LoVo (cell line): ENCODE measurements at regions not wholly inside any gene's neighbourhood (a gene's known extent, or its start where the extent isn't known, plus 50 kb on each side); places are given as distances from the start of the nearest gene placed in this dataset.
"Not testable (repeated sequence)": the region's sequence is repeated elsewhere in the genome, so short reads cannot be mapped to it uniquely, and the experiment has no call there.

Experiments used
- DNase-seq: peaks from one replicate; pipeline ENCODE4 v3.0.0-alpha.2; 2016; ENCODE audit warnings: low spot score

- DNase-seq = peak; percentile 84
These were observed 232.5 kb downstream of the SKIDA1 start for GRCh38 chr10:21292763-21293517.

- no peak for DNase-seq
These were observed 234.9 kb downstream of the SKIDA1 start for GRCh38 chr10:21290499-21291160.

GRCh38 chr10:21289961-21290360, 235.5 kb downstream of the SKIDA1 start:
- DNase-seq = no peak

GRCh38 chr10:21289271-21289670, 236.2 kb downstream of the SKIDA1 start:
- DNase-seq = no peak

- peak; percentile 55 for DNase-seq
These were observed 239.6 kb downstream of the SKIDA1 start for GRCh38 chr10:21285742-21286331.

- DNase-seq = no peak
These were observed 240.3 kb downstream of the SKIDA1 start for GRCh38 chr10:21285207-21285606.

GRCh38 chr10:21284301-21284700, 241.2 kb downstream of the SKIDA1 start:
- DNase-seq = no peak

- not testable (repeated sequence) for DNase-seq
These were observed 242.4 kb downstream of the SKIDA1 start for GRCh38 chr10:21283053-21283452.

GRCh38 chr10:21281765-21282484, 243.6 kb downstream of the SKIDA1 start:
- DNase-seq = no peak

GRCh38 chr10:21280971-21281572, 244.4 kb downstream of the SKIDA1 start:
- no peak for DNase-seq

- DNase-seq = no peak
These were observed 245.4 kb downstream of the SKIDA1 start for GRCh38 chr10:21280037-21280436.

- DNase-seq = no peak
These were observed 246.3 kb downstream of the SKIDA1 start for GRCh38 chr10:21279217-21279575.

- DNase-seq = peak; percentile 72
These were observed 246.8 kb downstream of the SKIDA1 start for GRCh38 chr10:21278491-21279216.

GRCh38 chr10:21273400-21273968, 252.0 kb downstream of the SKIDA1 start:
- no peak for DNase-seq

- no peak for DNase-seq
These were observed 252.7 kb downstream of the SKIDA1 start for GRCh38 chr10:21272643-21273399.

GRCh38 chr10:21270976-21271375, 254.5 kb downstream of the SKIDA1 start:
- DNase-seq = no peak

- DNase-seq = no peak
These were observed 256.2 kb downstream of the SKIDA1 start for GRCh38 chr10:21269289-21269688.

GRCh38 chr10:21265622-21266021, 259.9 kb downstream of the SKIDA1 start:
- peak; percentile 73 for DNase-seq

- DNase-seq = no peak
These were observed 261.2 kb downstream of the SKIDA1 start for GRCh38 chr10:21264271-21264670.

GRCh38 chr10:21263839-21264238, 261.6 kb downstream of the SKIDA1 start:
- no peak for DNase-seq
